ENCODE measurements at regions not wholly inside any gene's neighbourhood (a gene's known extent, or its start where the extent isn't known, plus 50 kb on each side); places are given as distances from the start of the nearest gene placed in this dataset.

DNA sequence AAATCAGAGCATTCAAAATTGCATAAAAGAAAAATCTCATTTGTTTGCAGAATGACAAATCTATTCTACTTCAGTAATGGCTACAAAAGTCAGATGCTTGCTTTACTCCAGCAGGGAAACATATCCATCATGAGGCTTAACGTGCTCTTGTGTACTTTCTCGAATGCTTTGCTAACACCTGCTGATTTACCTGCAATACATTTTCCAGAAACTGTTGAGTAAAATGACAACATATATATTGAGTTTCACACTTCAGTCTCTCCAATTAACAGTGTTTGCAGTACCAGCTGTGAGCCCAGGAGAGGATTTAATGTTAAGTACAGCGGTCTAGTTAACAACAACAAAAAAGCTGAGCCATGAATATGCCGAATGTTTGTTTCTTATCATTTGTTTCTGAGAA lies 391.5 kb upstream of the SMC2 start:
- TF ChIP-seq, protein P1, sequence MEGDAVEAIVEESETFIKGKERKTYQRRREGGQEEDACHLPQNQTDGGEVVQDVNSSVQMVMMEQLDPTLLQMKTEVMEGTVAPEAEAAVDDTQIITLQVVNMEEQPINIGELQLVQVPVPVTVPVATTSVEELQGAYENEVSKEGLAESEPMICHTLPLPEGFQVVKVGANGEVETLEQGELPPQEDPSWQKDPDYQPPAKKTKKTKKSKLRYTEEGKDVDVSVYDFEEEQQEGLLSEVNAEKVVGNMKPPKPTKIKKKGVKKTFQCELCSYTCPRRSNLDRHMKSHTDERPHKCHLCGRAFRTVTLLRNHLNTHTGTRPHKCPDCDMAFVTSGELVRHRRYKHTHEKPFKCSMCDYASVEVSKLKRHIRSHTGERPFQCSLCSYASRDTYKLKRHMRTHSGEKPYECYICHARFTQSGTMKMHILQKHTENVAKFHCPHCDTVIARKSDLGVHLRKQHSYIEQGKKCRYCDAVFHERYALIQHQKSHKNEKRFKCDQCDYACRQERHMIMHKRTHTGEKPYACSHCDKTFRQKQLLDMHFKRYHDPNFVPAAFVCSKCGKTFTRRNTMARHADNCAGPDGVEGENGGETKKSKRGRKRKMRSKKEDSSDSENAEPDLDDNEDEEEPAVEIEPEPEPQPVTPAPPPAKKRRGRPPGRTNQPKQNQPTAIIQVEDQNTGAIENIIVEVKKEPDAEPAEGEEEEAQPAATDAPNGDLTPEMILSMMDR (conservative IDR thresholded peaks at IDR 0.05), result no peak
- TF ChIP-seq EZH2 (IDR thresholded peaks at IDR 0.05; ENCODE audit: low read depth), result no peak

Data from PC-9 (cell line).